ENCODE measurements at regions not wholly inside any gene's neighbourhood (a gene's known extent, or its start where the extent isn't known, plus 50 kb on each side); places are given as distances from the start of the nearest gene placed in this dataset.

GRCh38 chr4:59983852-59984251 lies 1216.3 kb upstream of the ADGRL3 start:
- FAIRE-seq: no peak
- no peak for DNase-seq (ENCODE audit: low spot score)

GRCh38 chr4:59987289-59987688 lies 1212.8 kb upstream of the ADGRL3 start:
- DNase-seq (ENCODE audit: low spot score): no peak
- no peak for FAIRE-seq

- peak; percentile 69 for FAIRE-seq
- DNase-seq (ENCODE audit: low spot score): no peak
Observed at GRCh38 chr4:59994118-59994517, 1206.0 kb upstream of the ADGRL3 start.

- FAIRE-seq: no peak
Observed at GRCh38 chr4:60002603-60003337, 1197.4 kb upstream of the ADGRL3 start.

GRCh38 chr4:60013464-60014184 lies 1186.5 kb upstream of the ADGRL3 start:
- no peak for FAIRE-seq
- DNase-seq (ENCODE audit: low spot score): no peak

More at GRCh38 chr4:60002603-60003337, 1197.4 kb upstream of the ADGRL3 start:
- no peak for DNase-seq (ENCODE audit: low spot score)

GRCh38 chr4:60016971-60017370 lies 1183.2 kb upstream of the ADGRL3 start:
- DNase-seq (ENCODE audit: low spot score) (no peak), FAIRE-seq (no peak)

GRCh38 chr4:60019180-60019579 lies 1180.9 kb upstream of the ADGRL3 start:
- DNase-seq (ENCODE audit: low spot score) (no peak), FAIRE-seq (no peak)

GRCh38 chr4:60019946-60020345 lies 1180.2 kb upstream of the ADGRL3 start:
- DNase-seq (ENCODE audit: low spot score) (no peak), FAIRE-seq (no peak)

- FAIRE-seq (no peak), DNase-seq (ENCODE audit: low spot score) (no peak)
Observed at GRCh38 chr4:60020389-60020788, 1179.7 kb upstream of the ADGRL3 start.

GRCh38 chr4:60033826-60034225 lies 1166.3 kb upstream of the ADGRL3 start:
- FAIRE-seq: no peak

GRCh38 chr4:60034361-60034760 lies 1165.8 kb upstream of the ADGRL3 start:
- FAIRE-seq (no peak), DNase-seq (ENCODE audit: low spot score) (no peak)

More at GRCh38 chr4:60033826-60034225, 1166.3 kb upstream of the ADGRL3 start:
- DNase-seq (ENCODE audit: low spot score): no peak

GRCh38 chr4:60039908-60040307 lies 1160.2 kb upstream of the ADGRL3 start:
- FAIRE-seq (no peak), DNase-seq (ENCODE audit: low spot score) (no peak)

GRCh38 chr4:60042231-60042652 lies 1157.9 kb upstream of the ADGRL3 start:
- DNase-seq (ENCODE audit: low spot score) (no peak), FAIRE-seq (no peak)

- FAIRE-seq (no peak), DNase-seq (ENCODE audit: low spot score) (peak; percentile 20)
Observed at GRCh38 chr4:60042941-60043340, 1157.2 kb upstream of the ADGRL3 start.

- DNase-seq (ENCODE audit: low spot score) (no peak), FAIRE-seq (no peak)
Observed at GRCh38 chr4:60078984-60079383, 1121.1 kb upstream of the ADGRL3 start.

- DNase-seq (ENCODE audit: low spot score) (no peak), FAIRE-seq (no peak)
Observed at GRCh38 chr4:60081839-60082238, 1118.3 kb upstream of the ADGRL3 start.

GRCh38 chr4:60088807-60089486 lies 1111.2 kb upstream of the ADGRL3 start:
- no peak for FAIRE-seq
- DNase-seq (ENCODE audit: low spot score): no peak

GRCh38 chr4:60089546-60090273 lies 1110.4 kb upstream of the ADGRL3 start:
- FAIRE-seq (no peak), DNase-seq (ENCODE audit: low spot score) (no peak)

GRCh38 chr4:60096676-60097075 lies 1103.5 kb upstream of the ADGRL3 start:
- no peak for FAIRE-seq
- no peak for DNase-seq (ENCODE audit: low spot score)

GRCh38 chr4:60116592-60116991 lies 1083.5 kb upstream of the ADGRL3 start:
- FAIRE-seq (no peak), DNase-seq (ENCODE audit: low spot score) (no peak)

- FAIRE-seq: no peak
- DNase-seq (ENCODE audit: low spot score): no peak
Observed at GRCh38 chr4:60117726-60118323, 1082.3 kb upstream of the ADGRL3 start.
